HEK293 (cell line): ENCODE measurements at regions not wholly inside any gene's neighbourhood (a gene's known extent, or its start where the extent isn't known, plus 50 kb on each side); places are given as distances from the start of the nearest gene placed in this dataset.

Source experiments
- CTCF ChIA-PET: fragments of 350-600 bp; formaldehyde crosslinking; extraction: SDS; loops from one replicate; lab custom pipeline; 2021; ENCODE audit warnings: antibody characterized with exemption; lab: Yijun Ruan, JAX
- POLR2A ChIA-PET: fragments of 300-600 bp; formaldehyde crosslinking; extraction: SDS; loops from one replicate; lab custom pipeline; 2020; ENCODE audit warnings: antibody characterized with exemption, inconsistent platforms; lab: Yijun Ruan, JAX
- H3K27ac ChIP-seq: fragments of 200-500 bp; sonication (Bioruptor generic); 2 replicates; pipeline ENCODE4 v1.5.1; 2014; ENCODE audit warnings: low read depth, low read length, control low read depth, inconsistent platforms; ENCODE audit errors: extremely low read depth
- H3K36me3 ChIP-seq, 2 experiments: fragments of 200-500 bp in 1 of 2; sonication (Bioruptor generic) in 1 of 2; 1 replicate in 1 of 2; 2 replicates in 1 of 2; pipeline ENCODE4 v1.5.1; 2014 to 2017; ENCODE audit warnings: inconsistent platforms in 2 of 2, low read length in 2 of 2; ENCODE audit not compliant: control insufficient read depth in 2 of 2, insufficient read depth in 1 of 2
- H3K4me1 ChIP-seq: fragments of 200-500 bp; sonication (Bioruptor generic); 2 replicates; pipeline ENCODE4 v1.5.1; 2014; ENCODE audit warnings: mild to moderate bottlenecking, low read length, inconsistent platforms; ENCODE audit not compliant: control insufficient read depth, insufficient read depth
- H3K4me3 ChIP-seq: 2 replicates; pipeline ENCODE4 v1.5.1; 2011; ENCODE audit warnings: low read depth, mild to moderate bottlenecking, control low read depth, low read length, moderate library complexity
- H3K9me3 ChIP-seq: fragments of 200-500 bp; sonication (Bioruptor generic); 2 replicates; pipeline ENCODE4 v1.5.1; 2014; ENCODE audit warnings: low read depth, low read length, inconsistent platforms; ENCODE audit not compliant: control insufficient read depth, insufficient read depth
- GLIS2 ChIP-seq: fragments of 450-650 bp; formaldehyde crosslinking; IDR thresholded peaks from 2 replicates; pipeline ENCODE4 v1.5.1; 2016; ENCODE audit warnings: missing biosample characterization, missing genetic modification characterization
- HOXC10 ChIP-seq: sonication (generic); formaldehyde crosslinking; IDR thresholded peaks from 2 replicates; pipeline ENCODE4 v1.8.1; 2023; ENCODE audit warnings: mild to moderate bottlenecking, missing genetic modification reagents
- KLF16 ChIP-seq: fragments of 450-650 bp; formaldehyde crosslinking; IDR thresholded peaks from 2 replicates; pipeline ENCODE4 v1.5.1; 2017; ENCODE audit warnings: missing biosample characterization, missing genetic modification characterization
- SCRT1 ChIP-seq: fragments of 450-650 bp; formaldehyde crosslinking; IDR thresholded peaks from 2 replicates; pipeline ENCODE4 v1.5.1; 2016; ENCODE audit warnings: missing biosample characterization, missing genetic modification characterization, borderline replicate concordance
- YY1 ChIP-seq: fragments of 450-650 bp; formaldehyde crosslinking; IDR thresholded peaks from 2 replicates; pipeline ENCODE4 v1.5.1; 2018; ENCODE audit warnings: missing biosample characterization, missing genetic modification characterization
- ZBTB6 ChIP-seq: fragments of 450-650 bp; formaldehyde crosslinking; IDR thresholded peaks from 2 replicates; pipeline ENCODE4 v1.5.1; 2017; ENCODE audit warnings: missing biosample characterization, missing genetic modification characterization
- ZNF114 ChIP-seq: fragments of 450-650 bp; formaldehyde crosslinking; IDR thresholded peaks from 2 replicates; pipeline ENCODE4 v1.5.0; 2017; ENCODE audit warnings: missing biosample characterization, missing genetic modification characterization
- ZNF121 ChIP-seq: fragments of 450-650 bp; formaldehyde crosslinking; IDR thresholded peaks from 2 replicates; pipeline ENCODE4 v1.5.1; 2016; ENCODE audit warnings: missing biosample characterization, missing genetic modification characterization
- ZNF202 ChIP-seq: fragments of 450-650 bp; formaldehyde crosslinking; IDR thresholded peaks from 2 replicates; pipeline ENCODE4 v1.5.1; 2016; ENCODE audit warnings: missing biosample characterization, missing genetic modification characterization, borderline replicate concordance
- ZNF239 ChIP-seq: fragments of 450-650 bp; formaldehyde crosslinking; IDR thresholded peaks from 2 replicates; pipeline ENCODE4 v1.5.1; 2016; ENCODE audit warnings: missing biosample characterization, missing genetic modification characterization
- ZNF292 ChIP-seq: fragments of 450-650 bp; formaldehyde crosslinking; IDR thresholded peaks from 2 replicates; pipeline ENCODE4 v1.5.1; 2016; ENCODE audit warnings: low read depth, missing biosample characterization, missing genetic modification characterization, borderline replicate concordance
- ZNF335 ChIP-seq: fragments of 450-650 bp; formaldehyde crosslinking; conservative IDR thresholded peaks from 2 replicates; pipeline ENCODE4 v1.5.1; 2016; ENCODE audit warnings: missing biosample characterization, missing genetic modification characterization
- ZNF473 ChIP-seq: fragments of 450-650 bp; formaldehyde crosslinking; IDR thresholded peaks from 2 replicates; pipeline ENCODE4 v1.5.1; 2017; ENCODE audit warnings: missing biosample characterization, missing genetic modification characterization
- ZNF518A ChIP-seq: fragments of 450-650 bp; formaldehyde crosslinking; conservative IDR thresholded peaks from 2 replicates; pipeline ENCODE4 v1.5.1; 2016; ENCODE audit warnings: low read depth, missing biosample characterization, missing genetic modification characterization
- ZNF610 ChIP-seq: fragments of 450-650 bp; formaldehyde crosslinking; IDR thresholded peaks from 2 replicates; pipeline ENCODE4 v1.5.1; 2016; ENCODE audit warnings: missing biosample characterization, missing genetic modification characterization, borderline replicate concordance
- ZNF654 ChIP-seq: fragments of 450-650 bp; formaldehyde crosslinking; IDR thresholded peaks from 2 replicates; pipeline ENCODE4 v1.5.1; 2016; ENCODE audit warnings: low read depth, missing biosample characterization, missing genetic modification characterization
- ZNF660 ChIP-seq: fragments of 450-650 bp; IDR thresholded peaks from 2 replicates; pipeline ENCODE4 v1.5.1; 2018; ENCODE audit warnings: missing biosample characterization, mild to moderate bottlenecking, missing genetic modification characterization
- ZSCAN30 ChIP-seq: fragments of 450-650 bp; IDR thresholded peaks from 2 replicates; pipeline ENCODE4 v1.5.1; 2018; ENCODE audit warnings: missing biosample characterization, mild to moderate bottlenecking, missing genetic modification characterization, moderate library complexity
- TF ChIP-seq, protein P1 (sequence below): fragments of 450-650 bp; formaldehyde crosslinking; IDR thresholded peaks from 2 replicates; pipeline ENCODE4 v1.5.1; 2016; ENCODE audit warnings: missing biosample characterization, missing genetic modification characterization
- TF ChIP-seq, protein P2 (sequence below): fragments of 450-650 bp; IDR thresholded peaks from 2 replicates; pipeline ENCODE4 v1.5.1; 2018; ENCODE audit warnings: missing biosample characterization, mild to moderate bottlenecking, missing genetic modification characterization

DNA sequence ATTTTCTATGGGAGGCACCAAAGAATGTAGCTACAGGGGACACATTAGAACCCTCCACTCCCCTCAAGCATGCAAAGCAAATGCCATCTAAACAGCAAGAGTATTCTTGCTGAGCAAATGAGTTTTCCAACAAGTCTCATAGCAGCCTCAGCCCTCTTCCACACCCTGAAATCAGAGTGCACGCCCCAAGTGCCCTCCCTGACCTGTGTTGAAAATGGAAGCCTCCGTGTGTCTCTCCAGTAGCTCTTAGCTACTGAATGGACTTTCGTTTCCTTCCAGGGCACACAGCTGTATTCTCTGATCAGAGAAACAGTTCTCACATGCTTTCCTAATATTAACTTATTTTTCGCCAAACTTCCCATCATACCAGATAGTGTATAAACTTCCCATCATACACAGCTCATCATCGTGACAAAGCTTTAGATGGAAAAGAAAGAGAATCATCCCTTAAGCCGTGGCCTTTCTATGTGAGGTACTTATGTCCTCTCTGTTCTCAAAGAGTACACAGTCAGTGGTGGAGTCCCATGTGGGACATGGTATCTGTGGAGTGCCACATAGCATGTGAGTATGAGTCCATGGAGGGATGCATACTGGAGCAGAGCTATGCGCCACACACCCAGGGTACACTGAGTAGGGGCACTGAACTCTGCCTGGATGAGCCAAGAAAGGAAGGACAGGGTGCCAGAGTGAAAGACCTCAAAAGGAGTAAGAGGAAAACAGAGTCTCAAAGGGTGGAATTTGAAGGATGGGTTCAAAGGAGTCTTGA is 434.5 kb downstream of the MCTP2 start:
- H3K27ac ChIP-seq: no peak overlapping the region
- peaks cover 3% of the 10 kb centered on the region; the same call in 1 of the 2 replicates for H3K4me1 ChIP-seq
- H3K9me3 ChIP-seq: no peaks in the 10 kb centered on the region
- TF ChIP-seq ZNF473 (tag by site-specific recombination): no peak
- TF ChIP-seq ZSCAN30 (tag by site-specific recombination): no peak
- no peak for TF ChIP-seq ZNF518A (tag by site-specific recombination)
- TF ChIP-seq GLIS2 (tag by site-specific recombination): no peak
- no peak for TF ChIP-seq ZNF660 (tag by site-specific recombination)
- TF ChIP-seq, all 188 proteins: peak for 0
- Histone ChIP-seq H3K4me3 (no peak overlapping the region), H3K36me3 (no peaks in the 10 kb centered on the region)
- POLR2A ChIA-PET: no interaction called here
- CTCF ChIA-PET: interaction anchor here (0.6 to 1.7 kb wide), 8 partner anchors 10 to 1212 kb away, joined by 3 to 8 read pairs (median 4); no protein-coding TSS in a partner anchor

- Histone ChIP-seq H3K9me3 (no peaks in the 10 kb centered on the region), H3K27ac (no peak overlapping the region), H3K36me3 (no peaks in the 10 kb centered on the region), H3K4me3 (no peak overlapping the region), H3K4me1 (peaks cover 4% of the 10 kb centered on the region)
- ChIA-PET POLR2A (no interaction called here), CTCF (interaction anchor here (0.6 to 1.7 kb wide), 8 partner anchors 10 to 593 kb away, joined by 3 to 8 read pairs (median 4); no protein-coding TSS in a partner anchor)
- TF ChIP-seq YY1 (tag by site-specific recombination): no peak
- no peak for TF ChIP-seq ZNF114 (tag by site-specific recombination)
- TF ChIP-seq ZNF239 (tag by site-specific recombination): no peak
- no peak for TF ChIP-seq ZNF335 (tag by site-specific recombination)
- no peak for TF ChIP-seq ZNF121 (tag by site-specific recombination)
- no peak for TF ChIP-seq KLF16
- TF ChIP-seq, protein P1, sequence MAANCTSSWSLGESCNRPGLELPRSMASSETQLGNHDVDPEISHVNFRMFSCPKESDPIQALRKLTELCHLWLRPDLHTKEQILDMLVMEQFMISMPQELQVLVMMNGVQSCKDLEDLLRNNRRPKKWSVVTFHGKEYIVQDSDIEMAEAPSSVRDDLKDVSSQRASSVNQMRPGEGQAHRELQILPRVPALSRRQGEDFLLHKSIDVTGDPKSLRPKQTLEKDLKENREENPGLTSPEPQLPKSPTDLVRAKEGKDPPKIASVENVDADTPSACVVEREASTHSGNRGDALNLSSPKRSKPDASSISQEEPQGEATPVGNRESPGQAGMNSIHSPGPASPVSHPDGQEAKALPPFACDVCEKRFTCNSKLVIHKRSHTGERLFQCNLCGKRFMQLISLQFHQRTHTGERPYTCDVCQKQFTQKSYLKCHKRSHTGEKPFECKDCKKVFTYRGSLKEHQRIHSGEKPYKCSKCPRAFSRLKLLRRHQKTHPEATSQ (tag by site-specific recombination): no peak
- TF ChIP-seq HOXC10: no peak
- no peak for TF ChIP-seq ZBTB6 (tag by site-specific recombination)
- no peak for TF ChIP-seq ZNF654 (tag by site-specific recombination)
- TF ChIP-seq, protein P2, sequence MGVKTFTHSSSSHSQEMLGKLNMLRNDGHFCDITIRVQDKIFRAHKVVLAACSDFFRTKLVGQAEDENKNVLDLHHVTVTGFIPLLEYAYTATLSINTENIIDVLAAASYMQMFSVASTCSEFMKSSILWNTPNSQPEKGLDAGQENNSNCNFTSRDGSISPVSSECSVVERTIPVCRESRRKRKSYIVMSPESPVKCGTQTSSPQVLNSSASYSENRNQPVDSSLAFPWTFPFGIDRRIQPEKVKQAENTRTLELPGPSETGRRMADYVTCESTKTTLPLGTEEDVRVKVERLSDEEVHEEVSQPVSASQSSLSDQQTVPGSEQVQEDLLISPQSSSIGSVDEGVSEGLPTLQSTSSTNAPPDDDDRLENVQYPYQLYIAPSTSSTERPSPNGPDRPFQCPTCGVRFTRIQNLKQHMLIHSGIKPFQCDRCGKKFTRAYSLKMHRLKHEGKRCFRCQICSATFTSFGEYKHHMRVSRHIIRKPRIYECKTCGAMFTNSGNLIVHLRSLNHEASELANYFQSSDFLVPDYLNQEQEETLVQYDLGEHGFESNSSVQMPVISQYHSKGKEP: no peak
- TF ChIP-seq SCRT1 (tag by site-specific recombination): no peak
- no peak for TF ChIP-seq ZNF610 (tag by site-specific recombination)
- no peak for TF ChIP-seq ZNF202 (tag by site-specific recombination)
- TF ChIP-seq ZNF292: no peak
Observed at GRCh38 chr15:94666553-94666952, 435.2 kb downstream of the MCTP2 start.
